Peyer's patch (tissue), 4 donors: ENCODE measurements at regions not wholly inside any gene's neighbourhood (a gene's known extent, or its start where the extent isn't known, plus 50 kb on each side); places are given as distances from the start of the nearest gene placed in this dataset.
"Not testable (repeated sequence)": the region's sequence is repeated elsewhere in the genome, so short reads cannot be mapped to it uniquely, and the experiment has no call there.

Experiments
- DNase-seq, 3 donors: peaks; one replicate each; pipeline ENCODE4 v3.0.0-alpha.2; 2017 to 2019
- H3K27ac ChIP-seq, 4 donors: fragments of 200-600 bp; sonication (generic); one replicate each; pipeline ENCODE4 v1.5.1; 2016 to 2019
- H3K27me3 ChIP-seq, 2 donors: fragments of 200-600 bp; sonication (generic); one replicate each; pipeline ENCODE4 v1.5.1; 2019
- H3K36me3 ChIP-seq, 3 donors: fragments of 200-600 bp; sonication (generic); one replicate each; pipeline ENCODE4 v1.5.1; 2016 to 2019
- H3K4me1 ChIP-seq, 4 donors: fragments of 200-600 bp; sonication (generic); one replicate each; pipeline ENCODE4 v1.5.1; 2016 to 2019
- H3K4me3 ChIP-seq, 4 donors: fragments of 200-600 bp; sonication (generic); 1 replicate in 3 of 4; 2 replicates in 1 of 4; pipeline ENCODE4 v1.5.1; 2016 to 2019; ENCODE audit warnings: mild to moderate bottlenecking in 1 of 4
- H3K9me3 ChIP-seq, 4 donors: fragments of 200-600 bp; sonication (generic); one replicate each; pipeline ENCODE4 v1.5.1; 2016 to 2019; ENCODE audit warnings: mild to moderate bottlenecking in 1 of 4
- CTCF ChIP-seq, 6 experiments: fragments of 450-650 bp in 4 of 6; fragments of 200-600 bp in 2 of 6; sonication (generic) in 1 of 6; IDR thresholded peaks; one replicate each; pipeline ENCODE4 v1.5.1; 2017 to 2019; ENCODE audit warnings: antibody characterized with exemption in 6 of 6, mild to moderate bottlenecking in 3 of 6, moderate library complexity in 1 of 6
- POLR2A ChIP-seq, 2 donors: fragments of 450-650 bp; IDR thresholded peaks; one replicate each; pipeline ENCODE4 v1.5.1; 2017; ENCODE audit warnings: antibody characterized with exemption in 2 of 2, mild to moderate bottlenecking in 2 of 2, moderate library complexity in 2 of 2

- H3K4me1 ChIP-seq: no peaks in the 10 kb centered on the region
- H3K27me3 ChIP-seq: no peaks in the 10 kb centered on the region
- no peaks in the 10 kb centered on the region for H3K9me3 ChIP-seq
- no peak overlapping the region for H3K27ac ChIP-seq
- H3K36me3 ChIP-seq: no peaks in the 10 kb centered on the region
- H3K4me3 ChIP-seq: no peak overlapping the region
- TF ChIP-seq CTCF (IDR thresholded peaks at IDR 0.05) (no peak), POLR2A (IDR thresholded peaks at IDR 0.05) (no peak)
- no peak for DNase-seq
These were observed 880.5 kb upstream of the GOT2 start for GRCh38 chr16:59614466-59615240.

GRCh38 chr16:59612910-59613620 is 878.9 kb upstream of the GOT2 start:
- DNase-seq, H3K27ac ChIP-seq, H3K27me3 ChIP-seq, H3K4me3 ChIP-seq, H3K4me1 ChIP-seq, H3K9me3 ChIP-seq, H3K36me3 ChIP-seq: not testable (repeated sequence)

- H3K27me3 ChIP-seq: no peaks in the 10 kb centered on the region
- no peaks in the 10 kb centered on the region for H3K36me3 ChIP-seq
- no peaks in the 10 kb centered on the region for H3K9me3 ChIP-seq
- no peak overlapping the region for H3K4me3 ChIP-seq
- no peak overlapping the region for H3K27ac ChIP-seq
- H3K4me1 ChIP-seq: no peaks in the 10 kb centered on the region
- TF ChIP-seq POLR2A (IDR thresholded peaks at IDR 0.05) (no peak), CTCF (IDR thresholded peaks at IDR 0.05) (no peak)
- no peak for DNase-seq
These were observed 878.0 kb upstream of the GOT2 start for GRCh38 chr16:59612094-59612493.

GRCh38 chr16:59611556-59611955 is 877.4 kb upstream of the GOT2 start:
- Histone ChIP-seq H3K4me1 (no peaks in the 10 kb centered on the region), H3K27me3 (no peaks in the 10 kb centered on the region), H3K27ac (no peak overlapping the region), H3K9me3 (no peaks in the 10 kb centered on the region), H3K36me3 (no peaks in the 10 kb centered on the region), H3K4me3 (no peak overlapping the region)
- no peak for DNase-seq
- TF ChIP-seq CTCF (IDR thresholded peaks at IDR 0.05): no peak
- no peak for TF ChIP-seq POLR2A (IDR thresholded peaks at IDR 0.05)

GRCh38 chr16:59605706-59606105 is 871.6 kb upstream of the GOT2 start:
- H3K9me3 ChIP-seq: no peaks in the 10 kb centered on the region
- no peak overlapping the region for H3K4me3 ChIP-seq
- no peak overlapping the region for H3K27ac ChIP-seq
- H3K36me3 ChIP-seq: no peaks in the 10 kb centered on the region
- no peak for DNase-seq
- no peak for TF ChIP-seq POLR2A (IDR thresholded peaks at IDR 0.05)
- TF ChIP-seq CTCF (IDR thresholded peaks at IDR 0.05): no peak
- no peaks in the 10 kb centered on the region for H3K4me1 ChIP-seq
- no peaks in the 10 kb centered on the region for H3K27me3 ChIP-seq

- DNase-seq: no peak
- Histone ChIP-seq H3K4me1 (no peaks in the 10 kb centered on the region), H3K27me3 (no peaks in the 10 kb centered on the region), H3K27ac (no peak overlapping the region), H3K9me3 (no peaks in the 10 kb centered on the region), H3K36me3 (no peaks in the 10 kb centered on the region), H3K4me3 (no peak overlapping the region)
- TF ChIP-seq CTCF (IDR thresholded peaks at IDR 0.05) (no peak), POLR2A (IDR thresholded peaks at IDR 0.05) (no peak)
These were observed 870.2 kb upstream of the GOT2 start for GRCh38 chr16:59604354-59604753.
